ENCODE measurements at regions not wholly inside any gene's neighbourhood (a gene's known extent, or its start where the extent isn't known, plus 50 kb on each side); places are given as distances from the start of the nearest gene placed in this dataset.
"Not testable (repeated sequence)": the region's sequence is repeated elsewhere in the genome, so short reads cannot be mapped to it uniquely, and the experiment has no call there.

- no peak for DNase-seq
Measured at GRCh38 chr2:239723486-239724193, 301.5 kb downstream of the NDUFA10 start.

GRCh38 chr2:239722760-239723470, 302.2 kb downstream of the NDUFA10 start:
- DNase-seq = no peak

- DNase-seq = no peak
Measured at GRCh38 chr2:239721991-239722759, 303.0 kb downstream of the NDUFA10 start.

GRCh38 chr2:239721531-239721930, 303.6 kb downstream of the NDUFA10 start:
- no peak for DNase-seq

- DNase-seq = no peak
Measured at GRCh38 chr2:239720361-239721360, 304.5 kb downstream of the NDUFA10 start.

- DNase-seq = no peak
Measured at GRCh38 chr2:239719791-239720360, 305.3 kb downstream of the NDUFA10 start.

GRCh38 chr2:239718991-239719390, 306.2 kb downstream of the NDUFA10 start:
- DNase-seq = not testable (repeated sequence)

- no peak for DNase-seq
Measured at GRCh38 chr2:239717706-239718105, 307.4 kb downstream of the NDUFA10 start.

GRCh38 chr2:239717319-239717675, 307.8 kb downstream of the NDUFA10 start:
- DNase-seq = no peak

- no peak for DNase-seq
Measured at GRCh38 chr2:239716536-239717318, 308.4 kb downstream of the NDUFA10 start.

GRCh38 chr2:239716009-239716408, 309.1 kb downstream of the NDUFA10 start:
- no peak for DNase-seq

- no peak for DNase-seq
Measured at GRCh38 chr2:239715606-239716005, 309.5 kb downstream of the NDUFA10 start.

- no peak for DNase-seq
Measured at GRCh38 chr2:239715202-239715601, 309.9 kb downstream of the NDUFA10 start.

- DNase-seq = no peak
Measured at GRCh38 chr2:239714116-239714515, 311.0 kb downstream of the NDUFA10 start.

- no peak for DNase-seq
Measured at GRCh38 chr2:239712755-239713154, 311.9 kb upstream of the HDAC4 start.

- no peak for DNase-seq
Measured at GRCh38 chr2:239711911-239712570, 311.2 kb upstream of the HDAC4 start.

- no peak for DNase-seq
Measured at GRCh38 chr2:239710953-239711861, 310.4 kb upstream of the HDAC4 start.

GRCh38 chr2:239706367-239706766, 305.5 kb upstream of the HDAC4 start:
- no peak for DNase-seq

- no peak for DNase-seq
Measured at GRCh38 chr2:239704737-239705136, 303.9 kb upstream of the HDAC4 start.

- DNase-seq = no peak
Measured at GRCh38 chr2:239703834-239704233, 303.0 kb upstream of the HDAC4 start.

Data from KG1 (cell line).